HEK293 (cell line): ENCODE measurements at regions not wholly inside any gene's neighbourhood (a gene's known extent, or its start where the extent isn't known, plus 50 kb on each side); places are given as distances from the start of the nearest gene placed in this dataset.

Experiments
- TRIM28 ChIP-seq: IDR thresholded peaks from 2 replicates; pipeline ENCODE4 v1.6.1; 2011; ENCODE audit warnings: low read length, control low read depth, borderline replicate concordance
- ZNF311 ChIP-seq: fragments of 450-650 bp; formaldehyde crosslinking; IDR thresholded peaks from 2 replicates; pipeline ENCODE4 v1.5.1; 2017; ENCODE audit warnings: missing biosample characterization, missing genetic modification characterization, borderline replicate concordance
- TF ChIP-seq, protein P1 (sequence below): fragments of 450-650 bp; formaldehyde crosslinking; IDR thresholded peaks from 2 replicates; pipeline ENCODE4 v1.5.1; 2016; ENCODE audit warnings: missing biosample characterization, missing genetic modification characterization
- TF ChIP-seq, protein P2 (sequence below): sonication (generic); formaldehyde crosslinking; IDR thresholded peaks from 2 replicates; pipeline ENCODE4 v1.8.1; 2022; ENCODE audit warnings: mild to moderate bottlenecking, moderate library complexity, missing genetic modification reagents

DNA sequence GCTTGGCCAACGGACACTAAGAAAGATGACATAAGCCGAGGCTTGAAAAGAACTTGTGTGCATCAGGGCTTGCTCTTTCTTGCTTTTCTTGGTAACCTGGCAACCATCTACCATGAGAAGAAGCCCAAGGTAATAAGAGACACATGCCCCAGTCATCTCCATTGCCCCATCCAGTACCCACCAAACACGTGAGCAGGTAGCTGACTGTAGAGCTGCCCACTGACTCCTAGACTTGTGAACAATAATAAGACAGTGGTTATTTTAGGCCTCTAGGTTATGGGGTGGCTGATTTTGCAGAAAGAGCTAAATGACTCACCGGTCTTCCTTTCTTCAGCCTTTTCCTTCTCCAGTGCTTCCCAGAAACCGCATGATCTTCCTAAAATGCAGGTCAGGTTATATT, 105.0 kb upstream of the JUN start:
- TF ChIP-seq, protein P1, sequence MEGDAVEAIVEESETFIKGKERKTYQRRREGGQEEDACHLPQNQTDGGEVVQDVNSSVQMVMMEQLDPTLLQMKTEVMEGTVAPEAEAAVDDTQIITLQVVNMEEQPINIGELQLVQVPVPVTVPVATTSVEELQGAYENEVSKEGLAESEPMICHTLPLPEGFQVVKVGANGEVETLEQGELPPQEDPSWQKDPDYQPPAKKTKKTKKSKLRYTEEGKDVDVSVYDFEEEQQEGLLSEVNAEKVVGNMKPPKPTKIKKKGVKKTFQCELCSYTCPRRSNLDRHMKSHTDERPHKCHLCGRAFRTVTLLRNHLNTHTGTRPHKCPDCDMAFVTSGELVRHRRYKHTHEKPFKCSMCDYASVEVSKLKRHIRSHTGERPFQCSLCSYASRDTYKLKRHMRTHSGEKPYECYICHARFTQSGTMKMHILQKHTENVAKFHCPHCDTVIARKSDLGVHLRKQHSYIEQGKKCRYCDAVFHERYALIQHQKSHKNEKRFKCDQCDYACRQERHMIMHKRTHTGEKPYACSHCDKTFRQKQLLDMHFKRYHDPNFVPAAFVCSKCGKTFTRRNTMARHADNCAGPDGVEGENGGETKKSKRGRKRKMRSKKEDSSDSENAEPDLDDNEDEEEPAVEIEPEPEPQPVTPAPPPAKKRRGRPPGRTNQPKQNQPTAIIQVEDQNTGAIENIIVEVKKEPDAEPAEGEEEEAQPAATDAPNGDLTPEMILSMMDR (tag by site-specific recombination): no peak
- TF ChIP-seq ZNF311 (no peak), TRIM28 (no peak)
- TF ChIP-seq, protein P2, sequence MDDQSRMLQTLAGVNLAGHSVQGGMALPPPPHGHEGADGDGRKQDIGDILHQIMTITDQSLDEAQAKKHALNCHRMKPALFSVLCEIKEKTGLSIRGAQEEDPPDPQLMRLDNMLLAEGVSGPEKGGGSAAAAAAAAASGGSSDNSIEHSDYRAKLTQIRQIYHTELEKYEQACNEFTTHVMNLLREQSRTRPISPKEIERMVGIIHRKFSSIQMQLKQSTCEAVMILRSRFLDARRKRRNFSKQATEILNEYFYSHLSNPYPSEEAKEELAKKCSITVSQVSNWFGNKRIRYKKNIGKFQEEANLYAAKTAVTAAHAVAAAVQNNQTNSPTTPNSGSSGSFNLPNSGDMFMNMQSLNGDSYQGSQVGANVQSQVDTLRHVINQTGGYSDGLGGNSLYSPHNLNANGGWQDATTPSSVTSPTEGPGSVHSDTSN (CRISPR knock-in tag): no peak
